Endometrium (tissue), 2 donors: ENCODE measurements at regions not wholly inside any gene's neighbourhood (a gene's known extent, or its start where the extent isn't known, plus 50 kb on each side); places are given as distances from the start of the nearest gene placed in this dataset.

Experiments
- FAIRE-seq: peaks from 2 replicates; lab custom pipeline; 2012; peaks lifted over from hg19 to GRCh38; lab: Jason Lieb, UNC
- donor health status: control.
- donor health status: control.

- no peak for FAIRE-seq
Observed at GRCh38 chr3:159791336-159791735, 197.3 kb upstream of the IL12A start.

GRCh38 chr3:159792070-159792469 is 196.6 kb upstream of the IL12A start:
- no peak for FAIRE-seq

- no peak for FAIRE-seq
Observed at GRCh38 chr3:159795042-159795441, 193.6 kb upstream of the IL12A start.

GRCh38 chr3:159795681-159796175 is 192.9 kb upstream of the IL12A start:
- FAIRE-seq = no peak

- FAIRE-seq = no peak
Observed at GRCh38 chr3:159796226-159796625, 192.4 kb upstream of the IL12A start.

DNA sequence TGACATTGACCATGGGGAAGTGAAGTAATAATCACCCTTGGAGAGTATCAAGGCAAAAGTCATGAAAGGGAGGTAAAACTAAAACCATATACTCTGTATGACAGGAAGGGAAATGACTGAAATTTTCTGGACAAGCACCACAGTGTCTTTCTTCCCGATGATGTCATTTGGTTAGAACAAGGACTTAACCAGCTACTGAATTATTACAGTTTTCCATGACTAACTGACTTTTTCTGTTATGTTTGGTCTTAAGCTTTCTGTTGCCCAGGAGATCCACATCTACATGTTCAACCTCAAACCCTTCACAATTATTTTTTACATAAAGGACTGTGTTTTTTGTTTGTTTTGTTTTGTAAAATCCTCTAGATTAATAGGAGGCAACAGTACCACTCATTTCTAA is 191.9 kb upstream of the IL12A start:
- FAIRE-seq = no peak

GRCh38 chr3:159797771-159798170 is 190.9 kb upstream of the IL12A start:
- no peak for FAIRE-seq

- FAIRE-seq = no peak
Observed at GRCh38 chr3:159798951-159799350, 189.7 kb upstream of the IL12A start.

DNA sequence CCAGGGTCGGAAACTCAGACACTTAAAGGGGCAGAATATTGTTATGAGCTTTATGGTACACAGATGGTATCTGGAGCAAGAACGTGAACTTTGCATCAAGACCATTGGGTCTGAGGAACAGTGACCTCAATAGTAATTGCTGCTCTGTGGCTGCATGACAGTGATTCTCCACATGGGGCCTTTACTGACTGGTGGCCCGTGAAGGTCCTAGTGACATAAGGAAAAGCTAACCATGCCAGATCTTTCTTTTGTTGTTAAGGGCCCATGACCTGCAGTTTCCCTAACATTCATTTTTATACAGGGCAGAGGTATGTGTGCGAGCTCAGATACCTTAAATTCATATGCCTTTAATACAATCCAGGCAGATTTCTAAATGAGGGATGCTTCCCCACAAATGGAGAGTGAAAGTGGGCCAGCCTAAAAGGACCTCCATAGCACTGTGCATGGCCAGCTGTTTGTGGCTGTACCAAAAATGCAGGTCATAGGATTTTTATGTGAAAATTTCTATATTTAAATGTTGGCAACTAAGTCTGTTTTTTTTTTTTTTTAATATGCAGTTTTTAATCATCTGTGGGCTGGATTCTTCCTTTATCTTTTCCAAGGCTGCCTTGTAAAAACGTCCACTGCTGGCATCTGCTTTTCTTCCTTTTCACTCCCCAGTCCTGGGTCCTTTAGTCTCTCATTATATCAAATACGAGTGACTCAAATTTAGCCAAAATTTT is 188.0 kb upstream of the IL12A start:
- FAIRE-seq = no peak

DNA sequence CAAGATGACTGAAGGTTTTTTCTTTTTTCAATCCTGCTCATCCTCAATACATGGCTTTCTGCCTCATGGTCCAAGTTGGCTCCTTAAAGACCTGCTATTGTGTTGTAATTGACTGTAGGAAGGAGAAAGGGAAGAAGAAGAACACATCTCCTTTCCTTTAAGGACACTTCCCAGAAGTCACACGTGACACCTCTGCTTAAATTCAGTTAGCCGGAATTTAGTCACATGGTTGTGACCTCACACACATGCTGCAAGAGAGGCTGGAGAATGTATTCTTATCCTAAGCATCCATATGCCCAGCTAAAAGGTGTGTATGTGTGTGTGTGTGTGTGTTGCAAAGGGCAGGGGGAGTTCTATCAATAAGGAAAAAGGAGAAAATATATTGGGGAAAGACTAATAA is 185.8 kb upstream of the IL12A start:
- FAIRE-seq = no peak

GRCh38 chr3:159803459-159803858 is 185.2 kb upstream of the IL12A start:
- no peak for FAIRE-seq

GRCh38 chr3:159804726-159805410 is 183.8 kb upstream of the IL12A start:
- peak; percentile 39 for FAIRE-seq

DNA sequence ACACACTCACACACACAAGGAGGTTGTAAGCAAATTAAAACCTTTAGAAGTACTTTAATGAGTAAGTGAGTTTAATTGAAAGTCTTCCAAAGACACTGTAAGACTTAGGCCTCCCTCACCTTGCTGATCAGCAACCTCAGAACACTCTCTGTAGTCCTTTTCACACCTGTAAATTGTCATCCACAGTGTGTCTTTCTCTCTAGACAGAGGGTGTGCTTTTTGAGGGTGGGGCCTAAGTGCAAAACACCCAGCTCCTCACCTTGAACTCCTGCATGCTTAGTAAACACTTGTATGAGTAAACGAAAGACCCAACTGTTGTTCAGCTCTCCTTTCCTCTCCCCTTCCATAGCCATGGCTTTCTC is 183.2 kb upstream of the IL12A start:
- FAIRE-seq = no peak

DNA sequence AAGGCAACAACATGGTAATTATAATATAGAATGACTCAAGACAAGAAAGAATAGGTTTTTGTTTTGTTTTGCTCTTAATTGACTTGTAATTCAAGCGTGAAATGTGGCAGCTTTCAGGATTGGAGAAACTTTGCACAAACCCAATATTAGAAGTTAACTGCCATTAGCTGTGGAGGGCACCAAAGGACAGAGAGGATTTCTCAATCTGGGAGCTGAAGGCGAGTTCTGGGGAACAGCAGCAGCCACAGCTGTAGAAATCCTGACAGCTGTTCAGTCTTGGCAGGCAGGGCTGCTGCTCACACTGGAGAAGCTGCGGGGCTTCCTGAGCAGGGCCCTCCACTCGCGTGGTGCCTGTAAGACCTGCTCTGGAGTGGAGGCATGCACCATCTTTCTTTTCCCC is 182.2 kb upstream of the IL12A start:
- no peak for FAIRE-seq

GRCh38 chr3:159807137-159808040 is 181.2 kb upstream of the IL12A start:
- FAIRE-seq = no peak

DNA sequence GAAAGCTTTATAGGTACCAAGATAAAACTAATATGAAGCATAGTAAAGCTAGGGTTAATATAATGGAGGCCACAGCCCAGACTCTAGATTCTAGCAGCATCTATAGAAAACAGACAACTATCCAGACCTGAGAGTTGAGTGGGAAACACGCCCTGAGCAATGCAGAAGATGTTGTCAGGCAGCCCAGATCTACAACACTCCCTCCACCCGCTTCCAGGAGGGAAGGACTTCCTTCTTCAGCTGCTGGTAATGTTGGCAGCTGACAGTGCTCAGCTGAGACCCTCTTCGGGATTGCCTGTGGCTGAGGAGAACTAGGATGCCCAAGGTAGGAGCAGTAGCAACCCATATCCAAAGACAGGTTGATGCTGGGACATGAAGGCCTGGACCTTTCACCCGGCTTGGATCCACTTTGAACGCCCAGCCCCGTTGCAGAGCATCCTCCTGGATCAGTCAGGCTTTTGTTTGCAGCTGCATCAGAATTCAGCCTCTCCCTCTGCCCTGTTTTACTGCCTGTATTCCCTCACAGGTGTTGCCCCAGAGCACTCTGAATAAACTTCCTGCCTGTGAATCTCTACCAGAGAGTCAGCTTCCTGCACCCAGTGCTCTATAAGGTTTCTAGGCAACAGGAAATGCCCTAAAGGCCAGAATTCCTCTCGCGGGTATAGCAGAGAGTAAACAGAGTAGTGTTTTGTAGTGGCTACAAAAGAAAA is 174.7 kb upstream of the IL12A start:
- no peak for FAIRE-seq

GRCh38 chr3:159816512-159816911 is 172.1 kb upstream of the IL12A start:
- no peak for FAIRE-seq

GRCh38 chr3:159817126-159817525 is 171.5 kb upstream of the IL12A start:
- no peak for FAIRE-seq

DNA sequence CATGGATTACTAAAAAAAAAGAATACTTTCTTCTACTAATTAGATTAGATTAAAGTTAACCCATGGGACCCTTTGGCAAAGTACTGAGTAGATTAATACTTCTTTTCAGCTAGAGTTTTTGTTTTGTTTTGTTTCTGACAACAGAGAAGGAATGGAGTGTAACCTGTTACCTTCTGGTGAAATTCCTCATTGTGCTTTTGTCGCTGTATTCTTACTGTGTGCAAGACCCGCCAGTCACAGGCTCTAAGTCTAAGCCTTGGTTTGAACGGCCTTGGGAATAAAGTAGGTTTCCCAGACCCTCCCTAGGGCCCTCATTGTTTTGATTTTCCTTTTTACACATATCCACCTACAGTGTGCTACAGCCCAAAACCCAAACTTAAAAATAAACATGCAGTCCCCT is 171.1 kb upstream of the IL12A start:
- FAIRE-seq = no peak

GRCh38 chr3:159818399-159818798 is 170.2 kb upstream of the IL12A start:
- no peak for FAIRE-seq

DNA sequence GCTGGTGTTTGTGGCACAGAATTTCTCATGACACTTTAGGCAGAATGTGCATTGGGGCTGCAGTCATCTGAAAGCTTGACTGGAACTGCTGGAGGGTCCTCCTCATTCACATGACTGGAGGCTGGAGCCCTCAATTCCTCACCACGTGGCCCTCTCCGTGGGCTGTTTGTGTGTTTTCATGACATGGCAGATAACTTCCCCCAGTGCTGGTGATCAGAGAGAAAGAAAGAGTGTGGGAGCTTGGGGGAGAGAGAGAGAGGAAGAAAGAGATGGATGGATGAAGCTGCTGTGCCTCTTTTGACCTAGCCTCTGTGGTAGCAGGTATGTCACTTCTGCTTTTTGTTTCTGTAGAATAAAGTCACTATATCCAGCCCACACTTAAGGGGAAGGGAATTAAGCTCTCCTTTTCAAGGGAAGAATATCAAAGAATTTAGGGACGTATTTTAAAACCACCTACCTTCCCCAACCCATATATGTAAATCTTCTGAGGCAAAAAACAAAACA is 169.6 kb upstream of the IL12A start:
- no peak for FAIRE-seq

- FAIRE-seq = no peak
Observed at GRCh38 chr3:159819676-159820075, 169.0 kb upstream of the IL12A start.
